WERI-Rb-1 (cell line): ENCODE measurements at regions not wholly inside any gene's neighbourhood (a gene's known extent, or its start where the extent isn't known, plus 50 kb on each side); places are given as distances from the start of the nearest gene placed in this dataset.

Experiments used
- DNase-seq: peaks from one replicate; pipeline ENCODE4 v3.0.0-alpha.2; 2020
- H3K27ac ChIP-seq: fragments of 250-450 bp; sonication (Bioruptor Pico); 2 replicates; pipeline ENCODE4 v1.5.1; 2020; ENCODE audit warnings: mild to moderate bottlenecking, moderate library complexity
- H3K27me3 ChIP-seq: fragments of 250-450 bp; sonication (Bioruptor Pico); 2 replicates; pipeline ENCODE4 v1.5.1; 2021; ENCODE audit warnings: mild to moderate bottlenecking, low read depth, moderate library complexity; ENCODE audit not compliant: insufficient read depth, severe bottlenecking
- H3K36me3 ChIP-seq: fragments of 250-450 bp; sonication (Bioruptor Pico); 2 replicates; pipeline ENCODE4 v1.5.1; 2020; ENCODE audit warnings: mild to moderate bottlenecking, moderate library complexity
- H3K4me3 ChIP-seq: 2 replicates; pipeline ENCODE4 v1.5.1; 2011; ENCODE audit warnings: low read depth, mild to moderate bottlenecking, control low read depth, low read length
- H3K9me3 ChIP-seq: fragments of 250-450 bp; sonication (Bioruptor Pico); 2 replicates; pipeline ENCODE4 v1.5.1; 2021; ENCODE audit warnings: mild to moderate bottlenecking, moderate library complexity; ENCODE audit not compliant: severe bottlenecking
- CTCF ChIP-seq: IDR thresholded peaks from 2 replicates; pipeline ENCODE4 v1.5.1; 2011; ENCODE audit warnings: low read depth, mild to moderate bottlenecking, control low read depth, inconsistent platforms, low read length

- no peak overlapping the region for H3K4me3 ChIP-seq
- no peaks in the 10 kb centered on the region for H3K9me3 ChIP-seq
- DNase-seq, result no peak
- H3K27me3 ChIP-seq, result no peaks in the 10 kb centered on the region
- TF ChIP-seq CTCF, result no peak
- H3K27ac ChIP-seq, result no peak overlapping the region
- no peaks in the 10 kb centered on the region for H3K36me3 ChIP-seq
These were observed 442.5 kb downstream of the GLRX3 start for GRCh38 chr10:130578532-130579289.

- Histone ChIP-seq H3K27ac (no peak overlapping the region), H3K27me3 (no peaks in the 10 kb centered on the region), H3K9me3 (no peaks in the 10 kb centered on the region), H3K4me3 (no peak overlapping the region), H3K36me3 (no peaks in the 10 kb centered on the region)
- no peak for DNase-seq
- no peak for TF ChIP-seq CTCF
These were observed 443.7 kb downstream of the GLRX3 start for GRCh38 chr10:130579913-130580312.

GRCh38 chr10:130580975-130581374 is 444.8 kb downstream of the GLRX3 start:
- Histone ChIP-seq H3K27ac (no peak overlapping the region), H3K9me3 (no peaks in the 10 kb centered on the region), H3K4me3 (no peak overlapping the region), H3K36me3 (no peaks in the 10 kb centered on the region), H3K27me3 (no peaks in the 10 kb centered on the region)
- DNase-seq, result no peak
- TF ChIP-seq CTCF, result no peak

- H3K27me3 ChIP-seq, result no peaks in the 10 kb centered on the region
- TF ChIP-seq CTCF, result no peak
- no peak overlapping the region for H3K4me3 ChIP-seq
- DNase-seq, result no peak
- no peaks in the 10 kb centered on the region for H3K36me3 ChIP-seq
- no peak overlapping the region for H3K27ac ChIP-seq
- H3K9me3 ChIP-seq, result no peaks in the 10 kb centered on the region
These were observed 451.5 kb downstream of the GLRX3 start for GRCh38 chr10:130587718-130588117.

- TF ChIP-seq CTCF, result no peak
- Histone ChIP-seq H3K27me3 (no peaks in the 10 kb centered on the region), H3K4me3 (no peak overlapping the region), H3K27ac (no peak overlapping the region), H3K36me3 (no peaks in the 10 kb centered on the region), H3K9me3 (no peaks in the 10 kb centered on the region)
- DNase-seq, result no peak
These were observed 469.8 kb downstream of the GLRX3 start for GRCh38 chr10:130606001-130606405.

- H3K4me3 ChIP-seq, result no peak overlapping the region
- TF ChIP-seq CTCF, result no peak
- no peak for DNase-seq
- no peaks in the 10 kb centered on the region for H3K9me3 ChIP-seq
- no peak overlapping the region for H3K27ac ChIP-seq
- no peaks in the 10 kb centered on the region for H3K36me3 ChIP-seq
- H3K27me3 ChIP-seq, result no peaks in the 10 kb centered on the region
These were observed 471.2 kb downstream of the GLRX3 start for GRCh38 chr10:130607366-130607765.
